MG63 (cell line): ENCODE measurements at regions not wholly inside any gene's neighbourhood (a gene's known extent, or its start where the extent isn't known, plus 50 kb on each side); places are given as distances from the start of the nearest gene placed in this dataset.

ENCODE experiments used
- DNase-seq: peaks from one replicate; pipeline ENCODE4 v3.0.0-alpha.2; 2020
- H3K27me3 ChIP-seq: fragments of 250-450 bp; sonication (Bioruptor Pico); 2 replicates; pipeline ENCODE4 v1.5.1; 2020; ENCODE audit warnings: mild to moderate bottlenecking, moderate library complexity
- H3K36me3 ChIP-seq: fragments of 250-450 bp; sonication (Bioruptor Pico); 2 replicates; pipeline ENCODE4 v1.5.1; 2020; ENCODE audit warnings: mild to moderate bottlenecking, moderate library complexity
- H3K4me3 ChIP-seq: fragments of 250-450 bp; sonication (Bioruptor Pico); 2 replicates; pipeline ENCODE4 v1.5.1; 2020; ENCODE audit warnings: mild to moderate bottlenecking, moderate library complexity
- H3K9me3 ChIP-seq: fragments of 250-450 bp; sonication (Bioruptor Pico); 2 replicates; pipeline ENCODE4 v1.5.1; 2020; ENCODE audit warnings: mild to moderate bottlenecking, moderate library complexity

- no peak for DNase-seq
- H3K27me3 ChIP-seq: no peaks in the 10 kb centered on the region
- no peaks in the 10 kb centered on the region for H3K36me3 ChIP-seq
- H3K9me3 ChIP-seq: no peaks in the 10 kb centered on the region
- no peak overlapping the region for H3K4me3 ChIP-seq
Measured at GRCh38 chr10:2111965-2112364, 374.6 kb upstream of the ADARB2 start.

- DNase-seq: no peak
- no peaks in the 10 kb centered on the region; the same call in 1 of the 2 replicates for H3K27me3 ChIP-seq
- H3K36me3 ChIP-seq: no peaks in the 10 kb centered on the region
- no peaks in the 10 kb centered on the region for H3K9me3 ChIP-seq
- no peak overlapping the region for H3K4me3 ChIP-seq
Measured at GRCh38 chr10:2108496-2108895, 371.2 kb upstream of the ADARB2 start.

GRCh38 chr10:2106641-2107040, 369.3 kb upstream of the ADARB2 start:
- H3K36me3 ChIP-seq: no peaks in the 10 kb centered on the region
- H3K27me3 ChIP-seq: no peaks in the 10 kb centered on the region; the same call in 1 of the 2 replicates
- no peak overlapping the region for H3K4me3 ChIP-seq
- H3K9me3 ChIP-seq: no peaks in the 10 kb centered on the region
- no peak for DNase-seq

DNA sequence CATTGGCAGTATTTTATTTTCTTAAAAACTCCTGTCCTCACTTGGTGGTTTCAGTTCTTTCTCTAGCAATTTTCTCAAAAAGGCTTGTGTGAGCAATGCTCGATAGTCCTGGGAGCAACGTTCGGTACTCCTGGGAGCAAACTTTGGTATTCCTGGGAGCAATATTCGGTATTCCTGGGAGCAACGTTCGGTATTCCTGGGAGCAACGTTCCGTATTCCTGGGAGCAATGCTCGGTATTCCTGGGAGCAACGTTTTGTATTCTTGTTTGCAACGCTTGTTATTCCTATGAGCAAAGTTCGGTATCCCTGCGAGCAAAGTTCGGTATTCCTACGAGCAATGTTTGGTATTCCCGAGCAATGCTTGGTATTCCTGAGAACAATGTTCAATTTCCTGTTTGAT, 362.0 kb upstream of the ADARB2 start:
- no peak overlapping the region for H3K4me3 ChIP-seq
- H3K9me3 ChIP-seq: no peaks in the 10 kb centered on the region
- no peaks in the 10 kb centered on the region for H3K36me3 ChIP-seq
- no peaks in the 10 kb centered on the region for H3K27me3 ChIP-seq
- no peak for DNase-seq

- no peak for DNase-seq
Measured at GRCh38 chr10:2097937-2098336, 360.6 kb upstream of the ADARB2 start.

DNA sequence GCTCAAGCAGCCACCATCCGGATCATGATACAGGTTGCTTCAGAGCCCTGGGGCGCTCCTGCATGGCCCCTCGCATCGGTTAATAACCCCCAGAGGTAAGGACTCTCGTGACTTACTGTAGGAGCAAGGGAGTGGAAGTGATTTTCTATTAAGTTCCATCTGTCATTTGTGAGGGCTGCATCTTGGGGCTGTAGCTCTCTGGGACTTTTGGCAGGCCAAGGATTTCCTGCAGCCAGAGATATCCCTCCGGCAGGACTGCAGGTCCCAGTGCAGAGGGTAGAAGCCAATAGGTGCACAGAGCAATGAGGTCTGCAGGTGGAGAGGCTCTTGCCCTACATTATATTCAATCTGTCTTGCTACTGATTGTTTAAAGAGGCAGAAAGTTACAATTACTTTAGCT, 356.8 kb upstream of the ADARB2 start:
- no peak for DNase-seq
- no peaks in the 10 kb centered on the region for H3K27me3 ChIP-seq
- H3K9me3 ChIP-seq: no peaks in the 10 kb centered on the region
- H3K4me3 ChIP-seq: no peak overlapping the region
- H3K36me3 ChIP-seq: no peaks in the 10 kb centered on the region

More at GRCh38 chr10:2097937-2098336, 360.6 kb upstream of the ADARB2 start:
- H3K4me3 ChIP-seq: no peak overlapping the region
- no peaks in the 10 kb centered on the region for H3K36me3 ChIP-seq
- H3K27me3 ChIP-seq: no peaks in the 10 kb centered on the region
- H3K9me3 ChIP-seq: no peaks in the 10 kb centered on the region

DNA sequence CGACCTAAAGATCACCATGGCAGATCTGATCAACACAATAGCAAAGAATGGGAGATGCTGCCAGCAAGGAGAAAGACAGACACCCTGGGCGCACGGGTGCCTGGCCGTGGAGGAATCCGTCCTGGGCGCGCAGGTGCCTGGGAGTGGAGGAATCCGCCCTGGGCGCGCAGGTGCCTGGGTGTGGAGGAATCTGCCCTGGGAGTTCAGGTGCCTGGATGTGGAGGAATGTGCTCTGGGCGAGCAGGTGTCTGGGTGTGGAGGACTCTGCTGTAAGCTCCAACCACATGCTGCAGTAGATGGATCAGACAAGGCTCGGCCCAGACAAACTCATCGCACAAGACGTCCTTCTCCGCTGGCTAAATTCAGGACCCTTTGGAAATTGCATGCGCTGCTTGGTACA, 346.3 kb upstream of the ADARB2 start:
- no peaks in the 10 kb centered on the region for H3K9me3 ChIP-seq
- DNase-seq: no peak
- no peaks in the 10 kb centered on the region for H3K27me3 ChIP-seq
- H3K36me3 ChIP-seq: no peaks in the 10 kb centered on the region
- no peak overlapping the region for H3K4me3 ChIP-seq

GRCh38 chr10:2081501-2081900, 344.2 kb upstream of the ADARB2 start:
- Histone ChIP-seq H3K27me3 (no peaks in the 10 kb centered on the region), H3K36me3 (no peaks in the 10 kb centered on the region), H3K4me3 (no peak overlapping the region), H3K9me3 (no peaks in the 10 kb centered on the region)
- no peak for DNase-seq

- DNase-seq: no peak
- H3K36me3 ChIP-seq: no peaks in the 10 kb centered on the region
- no peak overlapping the region for H3K4me3 ChIP-seq
- no peaks in the 10 kb centered on the region for H3K27me3 ChIP-seq
- no peaks in the 10 kb centered on the region for H3K9me3 ChIP-seq
Measured at GRCh38 chr10:2079603-2080078, 342.3 kb upstream of the ADARB2 start.

- Histone ChIP-seq H3K9me3 (no peaks in the 10 kb centered on the region), H3K36me3 (no peaks in the 10 kb centered on the region), H3K27me3 (no peaks in the 10 kb centered on the region), H3K4me3 (no peak overlapping the region)
- no peak for DNase-seq
Measured at GRCh38 chr10:2077231-2077630, 339.9 kb upstream of the ADARB2 start.

GRCh38 chr10:2076528-2076927, 339.2 kb upstream of the ADARB2 start:
- no peak overlapping the region for H3K4me3 ChIP-seq
- H3K9me3 ChIP-seq: no peaks in the 10 kb centered on the region
- DNase-seq: no peak
- H3K36me3 ChIP-seq: no peaks in the 10 kb centered on the region
- H3K27me3 ChIP-seq: no peaks in the 10 kb centered on the region

- Histone ChIP-seq H3K9me3 (0 out of 2 replicates have a peak, but pooled peaks cover 2% of the 10 kb centered on the region), H3K36me3 (no peaks in the 10 kb centered on the region), H3K4me3 (no peak overlapping the region), H3K27me3 (no peaks in the 10 kb centered on the region; the same call in 1 of the 2 replicates)
- no peak for DNase-seq
Measured at GRCh38 chr10:2067015-2067414, 329.7 kb upstream of the ADARB2 start.

DNA sequence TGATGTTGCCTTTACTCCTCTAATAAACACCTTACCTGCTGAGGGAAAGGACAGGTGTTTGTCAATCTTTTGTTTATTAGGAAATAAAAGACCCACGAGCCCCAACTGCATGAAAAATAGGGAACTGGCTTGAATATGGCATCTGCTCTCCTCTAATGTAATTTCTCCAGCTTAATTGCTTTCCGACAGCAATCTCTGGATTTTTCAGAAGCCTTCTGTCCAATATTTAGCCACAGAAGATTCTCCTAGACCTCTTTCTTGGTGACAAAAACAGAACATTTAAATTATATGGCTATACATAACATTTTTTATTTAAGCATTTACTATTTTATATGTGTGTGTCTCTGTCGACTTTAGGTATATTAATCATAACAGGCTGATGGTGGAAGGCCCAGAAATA, 317.4 kb upstream of the ADARB2 start:
- peaks cover 2% of the 10 kb centered on the region; the same call in 1 of the 2 replicates for H3K27me3 ChIP-seq
- no peaks in the 10 kb centered on the region for H3K9me3 ChIP-seq
- no peak overlapping the region for H3K4me3 ChIP-seq
- no peaks in the 10 kb centered on the region for H3K36me3 ChIP-seq
- no peak for DNase-seq

DNA sequence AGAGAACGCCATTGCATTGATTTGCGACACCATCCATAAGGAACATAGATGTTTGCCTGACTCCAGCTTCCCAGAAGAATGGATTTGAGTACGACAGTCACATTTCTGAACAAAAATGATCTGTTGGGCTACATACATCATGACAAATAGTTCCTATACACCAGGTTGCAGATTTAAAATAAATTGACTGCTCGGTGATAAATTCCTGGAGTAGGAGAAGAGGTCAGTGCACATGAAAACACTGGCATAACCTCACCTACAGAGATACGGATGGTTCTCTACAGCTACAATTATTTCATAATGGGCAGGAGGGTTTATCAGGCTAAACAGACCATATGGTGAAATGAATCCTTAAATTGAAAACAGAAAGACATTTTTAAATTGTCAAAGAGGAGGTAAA, 316.5 kb upstream of the ADARB2 start:
- Histone ChIP-seq H3K36me3 (no peaks in the 10 kb centered on the region), H3K27me3 (no peaks in the 10 kb centered on the region), H3K9me3 (no peaks in the 10 kb centered on the region), H3K4me3 (no peak overlapping the region)
- DNase-seq: no peak

DNA sequence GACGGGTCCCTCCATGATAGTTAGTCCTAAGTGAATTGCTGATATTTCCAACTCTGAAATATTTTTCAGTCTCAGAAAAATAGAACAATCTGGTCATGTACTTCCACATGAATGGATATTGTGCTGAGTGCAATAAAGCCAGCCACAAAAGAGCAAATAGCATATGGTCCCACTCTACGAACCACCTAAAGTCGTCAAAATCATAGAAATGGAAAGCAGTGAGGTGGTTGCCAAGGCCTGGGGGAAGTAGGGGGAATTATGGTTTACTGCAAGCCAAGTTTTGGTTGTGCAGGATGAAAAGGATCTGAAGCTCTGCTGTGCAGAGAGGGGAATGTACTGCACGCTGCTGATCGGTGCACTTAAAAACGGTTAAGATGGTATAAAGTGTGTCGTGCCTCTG, 313.8 kb upstream of the ADARB2 start:
- Histone ChIP-seq H3K9me3 (no peaks in the 10 kb centered on the region), H3K27me3 (no peaks in the 10 kb centered on the region)
- no peak for DNase-seq

GRCh38 chr10:2049560-2049959, 312.2 kb upstream of the ADARB2 start:
- Histone ChIP-seq H3K36me3 (no peaks in the 10 kb centered on the region), H3K9me3 (no peaks in the 10 kb centered on the region), H3K27me3 (no peaks in the 10 kb centered on the region), H3K4me3 (no peak overlapping the region)
- no peak for DNase-seq

More for the DNA sequence above, 313.8 kb upstream of the ADARB2 start:
- no peaks in the 10 kb centered on the region for H3K36me3 ChIP-seq
- H3K4me3 ChIP-seq: no peak overlapping the region

DNA sequence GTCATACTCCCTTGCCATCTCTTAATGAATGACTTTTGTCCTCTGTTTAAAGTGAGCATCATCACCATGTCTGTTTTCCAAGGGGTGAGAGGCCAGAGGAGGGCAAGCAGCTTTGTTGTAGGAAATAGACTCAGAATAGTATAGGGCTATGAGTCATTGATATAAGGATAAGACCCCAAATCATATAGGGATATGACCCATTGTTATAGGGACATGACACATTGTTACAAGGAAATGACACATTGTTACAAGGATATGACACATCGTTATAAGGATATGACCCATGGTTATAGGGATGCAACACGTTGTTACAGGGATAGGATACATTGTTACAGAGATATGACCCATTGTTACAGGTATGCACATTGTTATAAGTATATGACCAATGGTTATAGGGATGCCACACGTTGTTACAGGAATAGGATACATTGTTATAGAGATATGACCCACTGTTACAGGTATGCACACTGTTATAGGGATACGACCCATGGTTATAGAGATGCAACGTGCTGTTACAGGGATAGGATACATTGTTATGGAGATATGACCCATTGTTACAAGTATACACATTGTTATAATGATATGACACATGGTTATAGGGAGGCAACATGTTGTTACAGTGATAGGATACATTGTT, 311.1 kb upstream of the ADARB2 start:
- DNase-seq: no peak
- Histone ChIP-seq H3K36me3 (no peaks in the 10 kb centered on the region), H3K27me3 (no peaks in the 10 kb centered on the region), H3K4me3 (no peak overlapping the region), H3K9me3 (no peaks in the 10 kb centered on the region)

GRCh38 chr10:2047679-2048078, 310.4 kb upstream of the ADARB2 start:
- no peaks in the 10 kb centered on the region for H3K27me3 ChIP-seq
- no peaks in the 10 kb centered on the region for H3K36me3 ChIP-seq
- H3K4me3 ChIP-seq: no peak overlapping the region
- DNase-seq: no peak
- no peaks in the 10 kb centered on the region for H3K9me3 ChIP-seq
